ENCODE measurements at regions not wholly inside any gene's neighbourhood (a gene's known extent, or its start where the extent isn't known, plus 50 kb on each side); places are given as distances from the start of the nearest gene placed in this dataset.

DNA sequence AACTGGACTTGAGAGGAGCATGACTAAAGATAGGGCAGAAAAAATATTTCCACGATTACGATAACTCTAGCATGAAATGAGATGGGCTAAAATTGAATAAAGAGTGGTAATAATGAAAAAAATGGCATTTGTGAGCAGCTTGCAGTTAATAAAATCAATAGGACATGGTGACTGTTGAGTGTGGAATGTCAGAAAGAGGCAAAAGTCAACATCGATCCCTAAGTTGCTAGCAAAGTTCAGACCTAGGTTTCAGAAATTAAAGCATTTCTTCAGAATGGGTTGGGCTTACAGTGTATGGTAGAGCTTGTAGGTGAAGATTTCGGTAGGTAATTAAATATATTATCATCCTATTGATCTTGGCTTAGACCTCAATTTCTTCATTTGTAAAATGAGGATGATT is 656.7 kb upstream of the NRG3 start:
- Histone ChIP-seq H2AFZ (no peak overlapping the region), H3K4me1 (replicated peaks; ENCODE audit: insufficient read depth) (no peaks in the 10 kb centered on the region), H3K4me3 (no peak overlapping the region), H3K27ac (no peak overlapping the region), H4K20me1 (ENCODE audit: insufficient read depth) (no peaks in the 10 kb centered on the region), H3K9me3 (ENCODE audit: insufficient read depth, low read depth) (no peaks in the 10 kb centered on the region), H3K36me3 (ENCODE audit: low read depth) (no peaks in the 10 kb centered on the region), H3K4me2 (no peak overlapping the region), H3K27me3 (ENCODE audit: insufficient read depth, low read depth) (no peaks in the 10 kb centered on the region; the same call in 1 of the 2 replicates), H3F3A (ENCODE audit: insufficient read depth, low read depth) (no peaks in the 10 kb centered on the region), H3K79me2 (ENCODE audit: low read depth) (no peaks in the 10 kb centered on the region), H3K9me2 (ENCODE audit: insufficient read depth) (no peaks in the 10 kb centered on the region)
- CTCF ChIA-PET, result no interaction called here
- POLR2A ChIA-PET (ENCODE audit: unreplicated experiment), result no interaction called here
- no peak for DNase-seq
- BruUV-seq (replicated peaks), result no TSS peak
- TF ChIP-seq, protein P1, sequence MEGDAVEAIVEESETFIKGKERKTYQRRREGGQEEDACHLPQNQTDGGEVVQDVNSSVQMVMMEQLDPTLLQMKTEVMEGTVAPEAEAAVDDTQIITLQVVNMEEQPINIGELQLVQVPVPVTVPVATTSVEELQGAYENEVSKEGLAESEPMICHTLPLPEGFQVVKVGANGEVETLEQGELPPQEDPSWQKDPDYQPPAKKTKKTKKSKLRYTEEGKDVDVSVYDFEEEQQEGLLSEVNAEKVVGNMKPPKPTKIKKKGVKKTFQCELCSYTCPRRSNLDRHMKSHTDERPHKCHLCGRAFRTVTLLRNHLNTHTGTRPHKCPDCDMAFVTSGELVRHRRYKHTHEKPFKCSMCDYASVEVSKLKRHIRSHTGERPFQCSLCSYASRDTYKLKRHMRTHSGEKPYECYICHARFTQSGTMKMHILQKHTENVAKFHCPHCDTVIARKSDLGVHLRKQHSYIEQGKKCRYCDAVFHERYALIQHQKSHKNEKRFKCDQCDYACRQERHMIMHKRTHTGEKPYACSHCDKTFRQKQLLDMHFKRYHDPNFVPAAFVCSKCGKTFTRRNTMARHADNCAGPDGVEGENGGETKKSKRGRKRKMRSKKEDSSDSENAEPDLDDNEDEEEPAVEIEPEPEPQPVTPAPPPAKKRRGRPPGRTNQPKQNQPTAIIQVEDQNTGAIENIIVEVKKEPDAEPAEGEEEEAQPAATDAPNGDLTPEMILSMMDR (conservative IDR thresholded peaks at IDR 0.05), result no peak
- TF ChIP-seq EZH2 (IDR thresholded peaks at IDR 0.05; ENCODE audit: low read depth), result no peak
- intact Hi-C loops (cut with micrococcal nuclease; ENCODE audit: unreplicated experiment), result no loop called here

DNA sequence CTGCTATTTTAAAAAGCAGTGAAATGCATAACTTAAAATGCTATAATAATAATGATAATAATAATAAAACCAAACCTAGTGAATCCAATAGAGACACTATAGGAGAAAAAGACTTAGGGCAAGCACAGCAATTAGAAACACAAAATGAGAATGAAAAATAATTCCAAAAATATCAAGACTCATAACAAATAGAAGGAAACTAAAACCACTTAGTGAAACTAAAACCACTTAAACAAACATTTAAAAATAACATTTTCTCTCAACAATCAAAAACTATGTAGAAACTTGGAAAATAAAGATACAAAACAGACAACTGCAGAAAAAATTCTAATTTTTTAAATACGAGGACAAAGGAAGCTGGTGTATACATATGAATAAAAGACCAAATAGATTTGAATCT is 655.2 kb upstream of the NRG3 start:
- Histone ChIP-seq H3K27ac (no peak overlapping the region), H3K36me3 (ENCODE audit: low read depth) (no peaks in the 10 kb centered on the region), H3K4me2 (no peak overlapping the region), H3K9me3 (ENCODE audit: insufficient read depth, low read depth) (no peaks in the 10 kb centered on the region), H3K4me1 (replicated peaks; ENCODE audit: insufficient read depth) (no peaks in the 10 kb centered on the region), H2AFZ (no peak overlapping the region), H3K9me2 (ENCODE audit: insufficient read depth) (no peaks in the 10 kb centered on the region), H3K79me2 (ENCODE audit: low read depth) (no peaks in the 10 kb centered on the region), H4K20me1 (ENCODE audit: insufficient read depth) (no peaks in the 10 kb centered on the region), H3K4me3 (no peak overlapping the region), H3F3A (ENCODE audit: insufficient read depth, low read depth) (no peaks in the 10 kb centered on the region), H3K27me3 (ENCODE audit: insufficient read depth, low read depth) (no peaks in the 10 kb centered on the region; the same call in 1 of the 2 replicates)
- no TSS peak for BruUV-seq (replicated peaks)
- ChIA-PET POLR2A (ENCODE audit: unreplicated experiment) (no interaction called here), CTCF (no interaction called here)
- intact Hi-C loops (cut with micrococcal nuclease; ENCODE audit: unreplicated experiment), result no loop called here
- DNase-seq, result no peak
- TF ChIP-seq EZH2 (IDR thresholded peaks at IDR 0.05; ENCODE audit: low read depth), result no peak
- TF ChIP-seq, protein P1 (conservative IDR thresholded peaks at IDR 0.05), result no peak

DNA sequence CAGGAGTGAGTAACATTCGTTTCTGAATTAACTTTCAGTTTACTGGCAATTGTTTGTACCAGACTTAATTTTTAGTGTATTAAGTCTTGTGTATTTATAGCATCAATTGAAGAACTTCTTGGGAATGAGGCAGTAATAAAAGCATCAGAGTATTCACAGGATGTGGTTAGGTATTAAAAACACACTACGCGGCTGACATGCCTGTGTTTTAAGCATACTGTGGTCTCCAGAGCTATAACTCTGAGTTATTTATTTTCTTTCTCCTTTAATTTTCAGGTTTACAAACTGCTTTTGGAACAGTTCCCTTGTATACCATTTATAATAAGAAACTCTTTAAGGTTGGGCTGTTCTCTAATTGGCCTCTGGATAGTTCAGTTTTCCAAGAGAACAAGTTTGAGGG is 626.1 kb upstream of the NRG3 start:
- ChIA-PET POLR2A (ENCODE audit: unreplicated experiment) (no interaction called here), CTCF (no interaction called here)
- Histone ChIP-seq H3K36me3 (ENCODE audit: low read depth) (no peaks in the 10 kb centered on the region), H3K9me2 (ENCODE audit: insufficient read depth) (no peaks in the 10 kb centered on the region), H3F3A (ENCODE audit: insufficient read depth, low read depth) (no peaks in the 10 kb centered on the region), H2AFZ (no peak overlapping the region), H3K4me2 (no peak overlapping the region), H4K20me1 (ENCODE audit: insufficient read depth) (peaks cover 6% of the 10 kb centered on the region; the same call in 1 of the 2 replicates), H3K4me1 (replicated peaks; ENCODE audit: insufficient read depth) (no peaks in the 10 kb centered on the region), H3K9me3 (ENCODE audit: insufficient read depth, low read depth) (0 out of 2 replicates have a peak, but pooled peaks cover 2% of the 10 kb centered on the region), H3K27ac (no peak overlapping the region), H3K79me2 (ENCODE audit: low read depth) (no peaks in the 10 kb centered on the region), H3K27me3 (ENCODE audit: insufficient read depth, low read depth) (no peaks in the 10 kb centered on the region), H3K4me3 (no peak overlapping the region)
- intact Hi-C loops (cut with micrococcal nuclease; ENCODE audit: unreplicated experiment), result no loop called here
- no peak for DNase-seq
- TF ChIP-seq EZH2 (IDR thresholded peaks at IDR 0.05; ENCODE audit: low read depth), result no peak
- TF ChIP-seq, protein P1 (conservative IDR thresholded peaks at IDR 0.05), result no peak
- no TSS peak for BruUV-seq (replicated peaks)
